Naive B cell (primary cell): ENCODE measurements at regions not wholly inside any gene's neighbourhood (a gene's known extent, or its start where the extent isn't known, plus 50 kb on each side); places are given as distances from the start of the nearest gene placed in this dataset.

ENCODE experiments used
- ATAC-seq, 2 donors: fragments of 150-1000 bp; cut with Tn5 transposase; 2 replicates each; pipeline ENCODE4 v1.10.0; 2021; ENCODE audit warnings: low read depth in 2 of 2, mild to moderate bottlenecking in 2 of 2, moderate library complexity in 2 of 2
- DNase-seq: peaks from one replicate; pipeline ENCODE4 v3.0.0; 2022
- H3K27ac Mint-ChIP-seq, 6 donors: one replicate each; pipeline ENCODE4 v1.8.0; 2020 to 2022; ENCODE audit warnings: mild to moderate bottlenecking in 6 of 6, mixed read lengths in 6 of 6, moderate library complexity in 5 of 6, inconsistent platforms in 2 of 6
- H3K27me3 Mint-ChIP-seq, 3 donors: one replicate each; pipeline ENCODE4 v1.8.0; 2021 to 2022; ENCODE audit warnings: mixed read lengths in 3 of 3, mild to moderate bottlenecking in 1 of 3
- H3K36me3 Mint-ChIP-seq, 2 donors: one replicate each; pipeline ENCODE4 v1.8.0; 2020 to 2022; ENCODE audit warnings: mixed read lengths in 2 of 2, inconsistent platforms in 1 of 2, mild to moderate bottlenecking in 1 of 2
- H3K4me1 Mint-ChIP-seq, 3 donors: one replicate each; pipeline ENCODE4 v1.8.0; 2020 to 2022; ENCODE audit warnings: mixed read lengths in 3 of 3, inconsistent platforms in 1 of 3, mild to moderate bottlenecking in 1 of 3, moderate library complexity in 1 of 3
- H3K4me3 Mint-ChIP-seq, 8 donors: one replicate each; pipeline ENCODE4 v1.8.0; 2020 to 2022; ENCODE audit warnings: mild to moderate bottlenecking in 8 of 8, mixed read lengths in 8 of 8, moderate library complexity in 8 of 8, inconsistent platforms in 2 of 8
- H3K9me3 Mint-ChIP-seq, 7 donors: one replicate each; pipeline ENCODE4 v1.8.0; 2020 to 2022; ENCODE audit warnings: mixed read lengths in 7 of 7, mild to moderate bottlenecking in 5 of 7, inconsistent platforms in 2 of 7, moderate library complexity in 1 of 7

- DNase-seq (no peak), ATAC-seq (no peak)
- no peak overlapping the region for H3K4me3 Mint-ChIP-seq
- peaks cover 0 to 7% (median 5%) of the 10 kb centered on the region in 3 donors for H3K4me1 Mint-ChIP-seq
- H3K9me3 Mint-ChIP-seq, result peaks cover 0 to 2% (median 0%) of the 10 kb centered on the region in 7 donors
- peaks cover 19 to 39% (median 32%) of the 10 kb centered on the region in 3 donors for H3K27me3 Mint-ChIP-seq
- H3K27ac Mint-ChIP-seq, result no peak overlapping the region
- H3K36me3 Mint-ChIP-seq, result no peaks in the 10 kb centered on the region
Measured at GRCh38 chr5:96579711-96580110, 82.5 kb upstream of the CAST start.

- Mint-ChIP-seq H3K27me3 (peaks cover 30 to 46% (median 30%) of the 10 kb centered on the region in 3 donors), H3K4me1 (peaks cover 0 to 9% (median 5%) of the 10 kb centered on the region in 3 donors), H3K4me3 (no peak overlapping the region), H3K36me3 (no peaks in the 10 kb centered on the region), H3K9me3 (peaks cover 0 to 3% (median 0%) of the 10 kb centered on the region in 7 donors), H3K27ac (no peak overlapping the region)
- ATAC-seq, result no peak
- no peak for DNase-seq
Measured at GRCh38 chr5:96582343-96582742, 79.8 kb upstream of the CAST start.

GRCh38 chr5:96584712-96585111, 77.5 kb upstream of the CAST start:
- Mint-ChIP-seq H3K27me3 (peaks cover 13 to 41% (median 26%) of the 10 kb centered on the region in 3 donors), H3K4me3 (peak overlapping the region in 1 of 8 donors; percentile 65), H3K4me1 (peaks cover 0 to 9% (median 5%) of the 10 kb centered on the region in 3 donors), H3K27ac (peak overlapping the region in 1 of 6 donors; percentile 11), H3K9me3 (peaks cover 0 to 3% (median 0%) of the 10 kb centered on the region in 7 donors), H3K36me3 (no peaks in the 10 kb centered on the region)
- ATAC-seq, result peak in 1 of 2 donors; percentile 38
- DNase-seq, result no peak

GRCh38 chr5:96588539-96588938, 73.6 kb upstream of the CAST start:
- H3K27ac Mint-ChIP-seq, result no peak overlapping the region

GRCh38 chr5:96590796-96591195, 71.4 kb upstream of the CAST start:
- no peak for DNase-seq
- Mint-ChIP-seq H3K27ac (no peak overlapping the region), H3K4me3 (no peak overlapping the region), H3K27me3 (peaks cover 8 to 30% (median 19%) of the 10 kb centered on the region in 3 donors), H3K9me3 (peaks cover 0 to 2% (median 0%) of the 10 kb centered on the region in 7 donors), H3K4me1 (no peaks in the 10 kb centered on the region), H3K36me3 (no peaks in the 10 kb centered on the region)
- no peak for ATAC-seq

More at GRCh38 chr5:96588539-96588938, 73.6 kb upstream of the CAST start:
- peaks cover 17 to 38% (median 25%) of the 10 kb centered on the region in 3 donors for H3K27me3 Mint-ChIP-seq
- ATAC-seq (no peak), DNase-seq (no peak)
- no peaks in the 10 kb centered on the region for H3K36me3 Mint-ChIP-seq
- H3K4me3 Mint-ChIP-seq, result no peak overlapping the region
- H3K9me3 Mint-ChIP-seq, result peaks cover 0 to 5% (median 0%) of the 10 kb centered on the region in 7 donors
- H3K4me1 Mint-ChIP-seq, result peaks cover 0 to 9% (median 5%) of the 10 kb centered on the region in 3 donors

- Mint-ChIP-seq H3K27me3 (peaks cover 11 to 46% (median 44%) of the 10 kb centered on the region in 3 donors), H3K27ac (no peak overlapping the region), H3K9me3 (peaks cover 0 to 2% (median 0%) of the 10 kb centered on the region in 7 donors), H3K4me1 (no peaks in the 10 kb centered on the region), H3K4me3 (no peak overlapping the region), H3K36me3 (no peaks in the 10 kb centered on the region)
- ATAC-seq (no peak), DNase-seq (no peak)
Measured at GRCh38 chr5:96595300-96596090, 66.7 kb upstream of the CAST start.

GRCh38 chr5:96597438-96598020, 64.6 kb upstream of the CAST start:
- ATAC-seq (no peak), DNase-seq (no peak)
- no peak overlapping the region for H3K27ac Mint-ChIP-seq
- H3K36me3 Mint-ChIP-seq, result no peaks in the 10 kb centered on the region
- no peak overlapping the region for H3K4me3 Mint-ChIP-seq
- peaks cover 0 to 2% (median 0%) of the 10 kb centered on the region in 3 donors for H3K4me1 Mint-ChIP-seq
- H3K9me3 Mint-ChIP-seq, result peaks cover 0 to 2% (median 0%) of the 10 kb centered on the region in 7 donors
- H3K27me3 Mint-ChIP-seq, result peaks cover 18 to 54% (median 44%) of the 10 kb centered on the region in 3 donors

- DNase-seq (no peak), ATAC-seq (no peak)
- peaks cover 0 to 2% (median 0%) of the 10 kb centered on the region in 3 donors for H3K4me1 Mint-ChIP-seq
- no peak overlapping the region for H3K27ac Mint-ChIP-seq
- H3K27me3 Mint-ChIP-seq, result peaks cover 18 to 29% (median 25%) of the 10 kb centered on the region in 3 donors
- no peak overlapping the region for H3K4me3 Mint-ChIP-seq
- no peaks in the 10 kb centered on the region for H3K9me3 Mint-ChIP-seq
- H3K36me3 Mint-ChIP-seq, result no peaks in the 10 kb centered on the region
Measured at GRCh38 chr5:96601200-96601599, 61.0 kb upstream of the CAST start.

GRCh38 chr5:96601715-96602244, 60.4 kb upstream of the CAST start:
- peak; percentile 65 to 76 for ATAC-seq
- Mint-ChIP-seq H3K27me3 (peaks cover 18 to 29% (median 25%) of the 10 kb centered on the region in 3 donors), H3K4me1 (peaks cover 0 to 2% (median 0%) of the 10 kb centered on the region in 3 donors), H3K36me3 (no peaks in the 10 kb centered on the region), H3K27ac (no peak overlapping the region), H3K9me3 (no peaks in the 10 kb centered on the region), H3K4me3 (no peak overlapping the region)
- DNase-seq, result peak; percentile 45

- ATAC-seq, result no peak
- H3K4me1 Mint-ChIP-seq, result peaks cover 0 to 2% (median 0%) of the 10 kb centered on the region in 3 donors
Measured at GRCh38 chr5:96602776-96603175, 59.4 kb upstream of the CAST start.

GRCh38 chr5:96605144-96605837, 56.9 kb upstream of the CAST start:
- Mint-ChIP-seq H3K27me3 (peaks cover 3 to 19% (median 11%) of the 10 kb centered on the region in 3 donors), H3K27ac (no peak overlapping the region), H3K4me3 (no peak overlapping the region), H3K9me3 (no peaks in the 10 kb centered on the region), H3K36me3 (peaks cover 0 to 3% of the 10 kb centered on the region in 2 donors), H3K4me1 (peaks cover 0 to 2% (median 0%) of the 10 kb centered on the region in 3 donors)
- no peak for DNase-seq
- ATAC-seq, result no peak

More at GRCh38 chr5:96602776-96603175, 59.4 kb upstream of the CAST start:
- no peaks in the 10 kb centered on the region for H3K36me3 Mint-ChIP-seq
- no peaks in the 10 kb centered on the region for H3K9me3 Mint-ChIP-seq
- no peak overlapping the region for H3K4me3 Mint-ChIP-seq
- peak overlapping the region in 1 of 6 donors; percentile 26 for H3K27ac Mint-ChIP-seq
- no peak for DNase-seq
- H3K27me3 Mint-ChIP-seq, result peaks cover 14 to 22% (median 19%) of the 10 kb centered on the region in 3 donors

- Mint-ChIP-seq H3K4me3 (no peak overlapping the region), H3K27ac (no peak overlapping the region), H3K27me3 (peaks cover 10 to 15% (median 14%) of the 10 kb centered on the region in 3 donors), H3K4me1 (peaks cover 0 to 4% (median 0%) of the 10 kb centered on the region in 3 donors), H3K36me3 (peaks cover 0 to 4% of the 10 kb centered on the region in 2 donors), H3K9me3 (no peaks in the 10 kb centered on the region)
- no peak for ATAC-seq
- DNase-seq, result no peak
Measured at GRCh38 chr5:96609369-96609768, 52.8 kb upstream of the CAST start.

GRCh38 chr5:96610747-96611146, 51.4 kb upstream of the CAST start:
- no peak for ATAC-seq
- Mint-ChIP-seq H3K4me1 (peaks cover 0 to 6% (median 0%) of the 10 kb centered on the region in 3 donors), H3K27me3 (peaks cover 15 to 20% (median 16%) of the 10 kb centered on the region in 3 donors), H3K9me3 (no peaks in the 10 kb centered on the region), H3K36me3 (peaks cover 0 to 4% of the 10 kb centered on the region in 2 donors), H3K27ac (no peak overlapping the region), H3K4me3 (no peak overlapping the region)
- DNase-seq, result no peak
